Activated CD4-positive, alpha-beta T cell treated with anti-CD3 and anti-CD28 coated beads, Interleukin-2, amount 50 U/mL, for 1 hour (primary cell): ENCODE measurements at regions not wholly inside any gene's neighbourhood (a gene's known extent, or its start where the extent isn't known, plus 50 kb on each side); places are given as distances from the start of the nearest gene placed in this dataset.
"Not testable (repeated sequence)": the region's sequence is repeated elsewhere in the genome, so short reads cannot be mapped to it uniquely, and the experiment has no call there.

Experiments used
- DNase-seq: peaks from one replicate; pipeline ENCODE4 v3.0.0-alpha.2; 2020

- DNase-seq = peak; percentile 38
These were observed 220.0 kb downstream of the SETD4 start for GRCh38 chr21:35840197-35840799.

DNA sequence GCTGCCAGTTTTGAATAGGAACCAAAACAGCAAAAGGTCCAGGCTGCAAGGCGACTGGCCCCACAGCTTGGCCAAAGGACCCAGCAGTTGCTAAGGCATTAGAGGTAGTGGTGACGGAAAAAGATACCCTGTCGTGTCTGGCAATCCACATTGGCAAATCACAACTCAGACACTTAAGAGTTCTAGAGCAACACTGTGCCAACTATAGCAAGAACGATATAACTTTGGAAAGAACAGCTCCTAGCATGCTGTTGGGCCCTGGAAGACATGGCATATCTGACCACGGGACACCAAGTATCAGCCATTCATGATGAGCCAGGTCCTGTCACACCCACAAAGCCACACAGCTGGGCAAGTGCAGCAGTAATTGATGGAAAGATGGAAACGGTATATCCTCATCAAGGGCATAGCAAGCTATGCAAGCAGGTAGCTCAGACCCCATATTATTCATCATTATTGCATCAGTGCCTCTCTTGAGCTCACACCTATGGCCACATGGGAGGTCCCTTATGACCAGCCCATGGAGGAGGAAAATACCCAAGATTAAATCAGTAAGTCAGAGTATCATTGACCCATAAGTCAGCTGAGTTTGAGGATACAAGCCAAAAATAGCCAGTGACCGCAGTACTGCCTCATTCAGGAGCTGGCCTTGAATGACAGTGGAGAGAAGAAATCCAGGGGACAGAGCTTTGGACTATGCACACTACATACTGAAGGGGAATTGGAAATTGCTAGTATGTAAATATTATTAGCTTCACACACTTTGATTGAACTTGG lies 221.2 kb downstream of the SETD4 start:
- DNase-seq = no peak

DNA sequence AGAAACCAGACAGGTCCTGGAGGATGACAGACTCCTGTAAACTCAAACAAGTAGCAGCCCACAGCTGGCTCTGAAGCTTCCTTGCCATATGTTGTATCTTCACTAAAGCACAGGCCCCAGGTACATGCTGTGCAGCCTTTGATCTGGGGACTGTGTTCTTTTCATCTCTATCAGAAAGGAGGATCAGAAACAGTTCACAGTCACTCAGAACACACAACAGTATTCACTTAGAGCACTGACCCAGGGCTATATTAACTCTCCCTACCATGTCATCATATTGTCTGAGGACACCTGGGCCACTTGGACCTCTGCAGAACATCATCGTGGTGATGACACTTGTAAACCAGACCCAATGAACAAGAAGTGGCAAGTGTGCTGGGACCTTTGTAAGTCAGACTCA lies 222.0 kb downstream of the SETD4 start:
- DNase-seq = no peak

DNA sequence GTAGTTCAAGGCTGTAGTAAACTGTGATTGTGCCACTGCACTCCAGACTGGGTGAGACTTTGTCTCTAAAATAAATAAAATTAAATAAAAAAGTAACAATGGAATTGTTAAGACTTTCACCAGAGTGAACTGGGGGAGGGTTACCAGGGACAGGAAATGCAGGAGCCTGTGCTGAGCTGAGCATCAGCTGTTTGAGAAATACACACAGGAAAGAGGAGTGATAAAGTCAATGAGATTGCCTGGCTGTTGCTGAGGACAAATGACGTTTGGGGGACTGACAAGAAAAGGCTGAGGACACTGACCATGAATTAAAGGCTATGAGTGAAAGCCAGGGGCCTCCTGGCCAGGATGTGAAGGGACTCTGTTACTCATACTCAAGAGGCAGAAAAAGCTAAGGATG lies 226.3 kb downstream of the SETD4 start:
- DNase-seq = no peak

DNA sequence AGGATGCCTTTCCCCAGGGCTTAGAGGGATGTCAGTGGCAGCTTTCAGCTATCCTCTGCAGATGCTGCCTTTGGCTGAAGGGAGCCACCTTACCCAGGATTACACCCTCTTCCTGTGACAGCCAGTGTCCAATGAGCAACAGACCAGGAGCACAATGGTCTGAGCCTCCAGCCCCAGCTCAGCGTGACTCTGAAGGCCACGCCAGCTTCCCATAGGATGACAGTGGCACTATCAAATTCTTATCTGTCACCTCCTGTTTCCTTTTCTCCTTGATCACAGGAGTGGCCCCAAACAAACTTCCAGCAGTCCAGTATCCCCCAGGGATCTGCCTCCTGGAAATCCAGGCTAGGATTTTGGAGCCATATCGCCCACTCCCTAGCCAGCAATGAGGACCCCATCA lies 226.9 kb downstream of the SETD4 start:
- no peak for DNase-seq

DNA sequence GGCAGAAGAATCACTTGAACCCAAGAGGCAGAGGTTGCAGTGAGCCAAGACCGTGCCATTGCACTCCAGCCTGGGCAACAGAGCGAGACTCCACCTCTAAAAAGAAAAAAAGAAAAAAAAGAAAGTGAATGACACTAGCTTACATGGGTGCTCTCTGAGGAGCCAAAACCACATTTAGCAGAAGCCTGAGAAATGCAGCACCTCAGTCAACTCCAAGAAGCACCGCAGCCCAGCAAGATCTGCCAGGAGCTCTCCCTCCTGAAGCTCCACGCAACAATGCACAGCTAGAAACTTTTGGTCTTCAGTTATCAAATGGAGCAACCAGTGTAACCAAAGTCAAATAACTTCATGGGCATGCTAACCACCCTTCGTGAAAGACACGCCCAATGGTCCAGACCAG lies 229.1 kb downstream of the SETD4 start:
- DNase-seq = no peak

DNA sequence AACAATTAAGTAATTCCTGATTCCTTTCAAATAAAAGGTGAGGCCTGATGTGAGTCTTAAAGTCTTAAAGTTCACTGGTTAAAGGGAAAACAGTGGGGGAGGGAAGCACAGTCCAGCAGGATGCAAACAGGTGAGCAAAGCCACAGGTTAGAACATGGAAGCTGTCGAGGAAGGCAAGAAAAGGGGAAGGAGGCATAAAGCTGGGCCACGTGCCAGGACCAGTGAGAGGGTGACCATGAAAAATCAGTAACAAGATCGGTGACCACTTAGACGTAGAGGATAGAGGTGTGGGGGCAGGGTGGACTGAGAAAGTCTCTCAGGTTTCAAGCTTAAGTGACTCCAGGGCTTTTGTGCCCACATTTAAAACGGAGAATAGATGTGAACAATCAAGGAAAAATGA lies 231.3 kb downstream of the SETD4 start:
- no peak for DNase-seq

- DNase-seq = no peak
These were observed 232.2 kb downstream of the SETD4 start for GRCh38 chr21:35828161-35828560.

DNA sequence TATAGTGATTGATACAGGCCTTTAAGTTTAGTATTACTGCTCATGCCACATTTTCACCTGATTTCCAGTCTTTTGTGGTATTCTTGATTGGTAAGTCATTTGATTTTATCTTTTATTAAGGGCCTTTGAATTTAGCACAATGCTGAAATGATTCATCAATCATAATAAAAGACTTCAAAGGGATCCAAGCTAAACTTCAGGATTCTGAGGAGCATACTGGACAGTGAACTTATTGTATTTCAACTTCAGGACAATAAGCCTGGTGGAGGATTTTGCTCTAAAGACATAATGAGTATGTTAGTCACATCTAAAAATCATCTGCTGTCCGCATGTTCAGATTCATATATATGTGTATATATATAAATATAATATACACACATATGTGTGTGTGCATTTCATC lies 233.3 kb downstream of the SETD4 start:
- DNase-seq = no peak

GRCh38 chr21:35825370-35826353 lies 234.7 kb downstream of the SETD4 start:
- no peak for DNase-seq

GRCh38 chr21:35824136-35824535 lies 236.2 kb downstream of the SETD4 start:
- DNase-seq = no peak

DNA sequence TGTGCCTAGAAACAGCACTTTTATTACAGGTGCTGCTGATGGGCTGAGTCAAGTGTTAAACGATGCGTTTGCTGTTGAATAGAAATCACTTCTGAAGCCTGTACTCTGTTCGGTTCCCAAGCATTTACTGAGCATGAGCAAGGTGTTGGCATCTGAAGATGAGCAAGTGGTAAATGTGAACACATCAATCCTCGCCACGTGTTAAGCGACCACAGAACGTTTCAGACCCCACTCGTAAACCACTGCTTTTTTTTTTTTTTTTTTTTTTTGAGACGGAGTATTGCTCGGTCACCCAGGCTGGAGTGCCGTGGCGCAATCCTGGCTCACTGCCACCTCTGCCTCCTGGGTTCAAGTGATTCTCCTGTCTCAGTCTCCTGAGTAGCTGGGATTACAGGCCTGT lies 241.2 kb downstream of the SETD4 start:
- no peak for DNase-seq

GRCh38 chr21:35818597-35818996 lies 241.7 kb downstream of the SETD4 start:
- DNase-seq = no peak

GRCh38 chr21:35814858-35815619 lies 245.3 kb downstream of the SETD4 start:
- DNase-seq = no peak

DNA sequence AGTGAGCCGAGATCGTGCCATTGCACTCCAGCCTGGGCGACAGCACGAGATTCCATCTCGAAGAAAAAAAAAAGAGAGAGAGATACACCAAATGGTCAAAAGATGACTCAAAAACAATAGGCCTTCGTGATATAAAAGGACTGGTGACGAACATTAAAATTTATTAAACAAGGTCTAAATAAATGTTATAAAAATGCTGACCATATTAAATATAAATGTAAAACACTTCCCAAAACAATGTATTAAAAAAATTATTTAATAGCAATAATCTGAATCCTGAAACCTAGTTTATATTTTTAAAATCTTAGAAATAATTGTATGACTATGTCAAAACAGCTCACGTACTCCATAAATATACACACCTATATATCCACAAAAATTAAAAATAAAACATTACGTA lies 247.6 kb downstream of the SETD4 start:
- no peak for DNase-seq

GRCh38 chr21:35811191-35811806 lies 249.0 kb downstream of the SETD4 start:
- no peak for DNase-seq

- no peak for DNase-seq
These were observed 249.8 kb downstream of the SETD4 start for GRCh38 chr21:35810431-35810970.

GRCh38 chr21:35801391-35801790 lies 258.9 kb downstream of the SETD4 start:
- DNase-seq = no peak

GRCh38 chr21:35800796-35801385 lies 259.4 kb downstream of the SETD4 start:
- not testable (repeated sequence) for DNase-seq

DNA sequence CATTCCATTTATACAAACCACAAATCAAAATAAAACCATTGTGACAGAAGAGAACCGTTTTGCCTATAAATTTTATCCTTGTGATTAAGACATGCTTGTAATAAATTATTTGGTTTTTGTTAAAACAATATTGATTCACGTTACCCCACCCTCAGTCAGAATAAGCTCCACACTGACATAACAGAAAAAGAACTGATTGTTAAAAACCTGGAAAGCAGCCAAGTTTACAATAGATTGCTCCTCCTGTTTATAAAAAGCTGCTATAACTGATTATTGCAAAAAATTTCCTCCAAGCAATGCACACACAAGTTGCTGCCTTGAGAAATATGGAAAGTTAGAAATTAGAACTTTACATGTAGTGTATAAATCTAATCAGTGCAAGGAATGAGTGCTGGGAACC lies 263.5 kb downstream of the SETD4 start:
- no peak for DNase-seq

GRCh38 chr21:35794527-35794926 lies 265.8 kb downstream of the SETD4 start:
- not testable (repeated sequence) for DNase-seq
